ENCODE measurements at regions not wholly inside any gene's neighbourhood (a gene's known extent, or its start where the extent isn't known, plus 50 kb on each side); places are given as distances from the start of the nearest gene placed in this dataset.

DNA sequence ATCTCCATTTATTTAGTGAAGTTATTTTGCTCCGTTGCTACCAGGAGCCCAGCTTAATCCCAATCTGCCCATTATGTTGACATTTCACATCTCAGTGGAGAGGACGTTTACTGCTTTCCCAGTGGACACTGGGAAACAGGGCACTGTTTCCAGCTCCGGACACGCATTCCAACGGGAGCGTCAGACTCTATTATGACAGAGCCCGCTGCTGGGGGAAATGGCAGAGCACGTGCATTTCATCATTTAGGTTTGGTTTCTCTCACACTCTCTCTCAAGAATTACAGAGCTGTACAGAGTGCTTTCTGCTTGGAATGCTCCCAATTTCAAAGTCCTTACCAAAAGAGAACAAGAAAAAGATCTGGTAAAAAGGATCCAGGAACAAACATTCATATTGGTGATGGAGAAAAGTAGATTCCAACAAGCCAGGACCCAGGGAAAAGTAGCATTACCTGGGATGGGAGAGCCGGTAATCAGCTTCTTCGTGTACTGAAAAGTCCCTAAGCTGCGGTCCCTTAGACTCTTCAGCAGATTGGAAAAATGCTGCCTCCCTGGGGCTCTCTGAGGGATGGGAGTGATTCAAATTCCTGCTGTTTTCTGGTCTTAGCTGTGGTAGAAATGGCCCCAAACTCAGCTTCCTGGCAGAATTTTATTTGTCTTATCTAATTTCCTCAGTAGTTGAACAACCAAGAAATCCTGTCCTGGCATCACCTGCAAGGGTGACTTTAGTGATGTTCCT, 136.0 kb upstream of the THBS1 start:
- Histone ChIP-seq H3K4me3 (ENCODE audit: insufficient read depth, low read length) (no peak overlapping the region), H2AFZ (ENCODE audit: low read length) (peak overlapping the region; percentile 30), H3K4me1 (ENCODE audit: insufficient read depth, low read length) (peaks cover 5% of the 10 kb centered on the region), H3K79me2 (ENCODE audit: insufficient read depth, low read length) (no peaks in the 10 kb centered on the region), H4K20me1 (ENCODE audit: insufficient read depth, low read length) (no peaks in the 10 kb centered on the region), H3K27ac (ENCODE audit: low read depth, low read length) (no peak overlapping the region), H3K9me3 (ENCODE audit: low read depth, low read length) (no peaks in the 10 kb centered on the region), H3K4me2 (ENCODE audit: insufficient read depth, low read length) (no peak overlapping the region), H3K27me3 (ENCODE audit: insufficient read depth, low read length) (no peaks in the 10 kb centered on the region), H3K36me3 (ENCODE audit: insufficient read depth, low read length) (no peaks in the 10 kb centered on the region)
- TF ChIP-seq, protein P1, sequence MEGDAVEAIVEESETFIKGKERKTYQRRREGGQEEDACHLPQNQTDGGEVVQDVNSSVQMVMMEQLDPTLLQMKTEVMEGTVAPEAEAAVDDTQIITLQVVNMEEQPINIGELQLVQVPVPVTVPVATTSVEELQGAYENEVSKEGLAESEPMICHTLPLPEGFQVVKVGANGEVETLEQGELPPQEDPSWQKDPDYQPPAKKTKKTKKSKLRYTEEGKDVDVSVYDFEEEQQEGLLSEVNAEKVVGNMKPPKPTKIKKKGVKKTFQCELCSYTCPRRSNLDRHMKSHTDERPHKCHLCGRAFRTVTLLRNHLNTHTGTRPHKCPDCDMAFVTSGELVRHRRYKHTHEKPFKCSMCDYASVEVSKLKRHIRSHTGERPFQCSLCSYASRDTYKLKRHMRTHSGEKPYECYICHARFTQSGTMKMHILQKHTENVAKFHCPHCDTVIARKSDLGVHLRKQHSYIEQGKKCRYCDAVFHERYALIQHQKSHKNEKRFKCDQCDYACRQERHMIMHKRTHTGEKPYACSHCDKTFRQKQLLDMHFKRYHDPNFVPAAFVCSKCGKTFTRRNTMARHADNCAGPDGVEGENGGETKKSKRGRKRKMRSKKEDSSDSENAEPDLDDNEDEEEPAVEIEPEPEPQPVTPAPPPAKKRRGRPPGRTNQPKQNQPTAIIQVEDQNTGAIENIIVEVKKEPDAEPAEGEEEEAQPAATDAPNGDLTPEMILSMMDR (IDR thresholded peaks at IDR 0.05; ENCODE audit: extremely low read depth, low read depth, low read length): peak; percentile 14
- no peak for DNase-seq (ENCODE audit: insufficient read length, low spot score, missing footprints)

DNA sequence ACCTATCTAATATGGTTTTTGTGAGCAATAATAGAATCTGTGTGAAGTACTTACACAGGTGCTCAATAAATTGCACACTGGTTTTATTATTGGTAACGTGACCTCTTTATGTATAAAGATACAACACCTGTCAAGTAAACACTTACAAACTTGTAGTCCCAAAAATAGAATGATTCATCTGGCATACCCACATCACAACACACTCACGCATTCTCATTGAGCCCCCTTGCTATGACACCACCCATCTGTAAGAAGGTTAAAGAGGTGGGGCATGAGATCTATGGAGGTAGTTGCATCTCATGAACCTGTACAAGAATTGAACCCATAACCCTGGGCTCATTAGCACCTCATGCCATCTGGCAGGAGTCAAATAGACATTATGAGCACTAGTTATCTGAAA, 134.9 kb upstream of the THBS1 start:
- Histone ChIP-seq H3K4me2 (ENCODE audit: insufficient read depth, low read length) (no peak overlapping the region), H3K9me3 (ENCODE audit: low read depth, low read length) (no peaks in the 10 kb centered on the region), H3K27me3 (ENCODE audit: insufficient read depth, low read length) (no peaks in the 10 kb centered on the region), H4K20me1 (ENCODE audit: insufficient read depth, low read length) (no peaks in the 10 kb centered on the region), H3K27ac (ENCODE audit: low read depth, low read length) (no peak overlapping the region), H3K79me2 (ENCODE audit: insufficient read depth, low read length) (no peaks in the 10 kb centered on the region), H3K36me3 (ENCODE audit: insufficient read depth, low read length) (no peaks in the 10 kb centered on the region), H3K4me3 (ENCODE audit: insufficient read depth, low read length) (no peak overlapping the region), H2AFZ (ENCODE audit: low read length) (no peak overlapping the region), H3K4me1 (ENCODE audit: insufficient read depth, low read length) (peaks cover 5% of the 10 kb centered on the region)
- DNase-seq (ENCODE audit: insufficient read length, low spot score, missing footprints): no peak
- TF ChIP-seq, protein P1 (IDR thresholded peaks at IDR 0.05; ENCODE audit: extremely low read depth, low read depth, low read length): no peak

DNA sequence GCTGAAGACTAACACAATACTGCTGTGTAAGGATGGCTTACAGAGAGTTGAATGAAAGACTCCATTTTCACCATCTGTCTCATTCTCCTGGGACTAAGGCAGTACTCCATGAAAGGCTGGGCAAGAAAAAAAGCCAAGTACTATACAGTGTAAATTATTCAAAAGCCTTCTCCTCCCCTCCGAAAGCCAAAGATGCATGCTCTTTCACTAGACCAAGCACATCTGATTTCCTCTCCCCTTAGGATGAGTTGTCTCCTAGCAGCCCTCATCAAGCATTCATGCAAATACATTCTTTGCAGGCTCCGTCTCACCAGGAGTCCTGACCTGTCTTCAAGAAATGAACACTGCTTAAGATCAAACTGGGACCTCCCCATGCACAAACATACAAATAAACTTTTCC, 133.5 kb upstream of the THBS1 start:
- TF ChIP-seq, protein P1 (IDR thresholded peaks at IDR 0.05; ENCODE audit: extremely low read depth, low read depth, low read length): no peak

DNA sequence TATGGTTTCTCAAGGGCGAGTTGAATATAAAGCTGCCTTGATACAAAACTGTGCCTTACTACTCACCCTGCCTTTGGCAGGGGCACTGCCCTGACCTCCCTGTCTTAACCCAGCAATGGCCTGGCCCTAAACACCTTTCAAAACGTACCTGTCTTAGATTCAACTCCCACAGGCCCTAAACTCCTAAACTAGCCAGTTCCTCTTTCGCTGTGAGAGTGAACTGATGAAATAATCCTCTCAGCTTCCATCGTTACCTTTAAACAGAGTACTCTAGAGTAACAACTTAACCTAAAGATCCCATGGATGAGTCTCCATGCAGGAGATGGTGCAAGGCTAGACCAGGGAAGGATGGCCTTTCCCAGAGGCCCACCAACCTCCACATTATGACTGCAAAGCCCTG, 133.0 kb upstream of the THBS1 start:
- H3K4me3 ChIP-seq (ENCODE audit: insufficient read depth, low read length): no peak overlapping the region
- H4K20me1 ChIP-seq (ENCODE audit: insufficient read depth, low read length): no peaks in the 10 kb centered on the region
- no peak for DNase-seq (ENCODE audit: insufficient read length, low spot score, missing footprints)
- H3K9me3 ChIP-seq (ENCODE audit: low read depth, low read length): no peaks in the 10 kb centered on the region
- H2AFZ ChIP-seq (ENCODE audit: low read length): no peak overlapping the region
- H3K27ac ChIP-seq (ENCODE audit: low read depth, low read length): no peak overlapping the region
- no peak overlapping the region for H3K4me2 ChIP-seq (ENCODE audit: insufficient read depth, low read length)
- H3K4me1 ChIP-seq (ENCODE audit: insufficient read depth, low read length): peaks cover 5% of the 10 kb centered on the region
- H3K27me3 ChIP-seq (ENCODE audit: insufficient read depth, low read length): no peaks in the 10 kb centered on the region
- H3K36me3 ChIP-seq (ENCODE audit: insufficient read depth, low read length): no peaks in the 10 kb centered on the region
- no peaks in the 10 kb centered on the region for H3K79me2 ChIP-seq (ENCODE audit: insufficient read depth, low read length)
- TF ChIP-seq, protein P1 (IDR thresholded peaks at IDR 0.05; ENCODE audit: extremely low read depth, low read depth, low read length): no peak

More for the DNA sequence above, 133.5 kb upstream of the THBS1 start:
- Histone ChIP-seq H3K4me1 (ENCODE audit: insufficient read depth, low read length) (peaks cover 5% of the 10 kb centered on the region), H2AFZ (ENCODE audit: low read length) (no peak overlapping the region), H3K9me3 (ENCODE audit: low read depth, low read length) (no peaks in the 10 kb centered on the region), H3K4me2 (ENCODE audit: insufficient read depth, low read length) (no peak overlapping the region), H3K27me3 (ENCODE audit: insufficient read depth, low read length) (no peaks in the 10 kb centered on the region), H3K36me3 (ENCODE audit: insufficient read depth, low read length) (no peaks in the 10 kb centered on the region), H3K79me2 (ENCODE audit: insufficient read depth, low read length) (no peaks in the 10 kb centered on the region), H4K20me1 (ENCODE audit: insufficient read depth, low read length) (no peaks in the 10 kb centered on the region), H3K4me3 (ENCODE audit: insufficient read depth, low read length) (no peak overlapping the region), H3K27ac (ENCODE audit: low read depth, low read length) (no peak overlapping the region)
- no peak for DNase-seq (ENCODE audit: insufficient read length, low spot score, missing footprints)

Data from osteoblast (primary cell).